ENCODE measurements at regions not wholly inside any gene's neighbourhood (a gene's known extent, or its start where the extent isn't known, plus 50 kb on each side); places are given as distances from the start of the nearest gene placed in this dataset.

DNA sequence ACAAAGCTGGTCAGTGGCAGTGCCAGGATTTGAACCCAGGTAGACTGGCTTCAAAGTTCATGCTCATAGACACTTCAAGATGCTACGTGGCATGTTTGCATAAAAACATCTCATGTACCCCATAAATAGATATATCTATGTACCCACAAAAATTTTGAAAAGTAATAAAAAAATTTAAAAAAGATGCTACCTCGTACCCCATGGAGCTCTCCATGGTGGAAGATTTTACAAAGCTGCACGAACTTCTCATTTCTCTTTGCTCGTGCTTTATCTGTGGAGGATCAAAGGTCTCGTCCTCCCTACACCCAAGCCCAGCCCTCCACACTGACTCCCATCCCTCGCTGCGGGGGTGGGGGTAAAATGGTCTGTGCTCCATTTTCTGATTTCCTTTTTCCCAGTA is 135.5 kb downstream of the HAPSTR1 start:
- ATAC-seq (ENCODE audit: insufficient read depth, low FRiP score) (no peak), DNase-seq (no peak)
- no peaks in the 10 kb centered on the region for H3K36me3 ChIP-seq (ENCODE audit: control insufficient read depth in 4 of 4, insufficient read depth in 4 of 4, low read length in 4 of 4)
- no peak overlapping the region for H3K27ac ChIP-seq (ENCODE audit: low read depth in 1 of 2, low read length in 1 of 2)
- H3K4me3 ChIP-seq: no peak overlapping the region
- H3K27me3 ChIP-seq (ENCODE audit: control insufficient read depth in 3 of 3, insufficient read depth in 3 of 3, low read length in 2 of 3): no peaks in the 10 kb centered on the region
- 68 to 70% methylated on average over 7 of the region's 7 CpGs for WGBS, 2 donors
- TF ChIP-seq, protein P1, sequence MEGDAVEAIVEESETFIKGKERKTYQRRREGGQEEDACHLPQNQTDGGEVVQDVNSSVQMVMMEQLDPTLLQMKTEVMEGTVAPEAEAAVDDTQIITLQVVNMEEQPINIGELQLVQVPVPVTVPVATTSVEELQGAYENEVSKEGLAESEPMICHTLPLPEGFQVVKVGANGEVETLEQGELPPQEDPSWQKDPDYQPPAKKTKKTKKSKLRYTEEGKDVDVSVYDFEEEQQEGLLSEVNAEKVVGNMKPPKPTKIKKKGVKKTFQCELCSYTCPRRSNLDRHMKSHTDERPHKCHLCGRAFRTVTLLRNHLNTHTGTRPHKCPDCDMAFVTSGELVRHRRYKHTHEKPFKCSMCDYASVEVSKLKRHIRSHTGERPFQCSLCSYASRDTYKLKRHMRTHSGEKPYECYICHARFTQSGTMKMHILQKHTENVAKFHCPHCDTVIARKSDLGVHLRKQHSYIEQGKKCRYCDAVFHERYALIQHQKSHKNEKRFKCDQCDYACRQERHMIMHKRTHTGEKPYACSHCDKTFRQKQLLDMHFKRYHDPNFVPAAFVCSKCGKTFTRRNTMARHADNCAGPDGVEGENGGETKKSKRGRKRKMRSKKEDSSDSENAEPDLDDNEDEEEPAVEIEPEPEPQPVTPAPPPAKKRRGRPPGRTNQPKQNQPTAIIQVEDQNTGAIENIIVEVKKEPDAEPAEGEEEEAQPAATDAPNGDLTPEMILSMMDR (IDR thresholded peaks at IDR 0.05; ENCODE audit: control extremely low read depth, extremely low read depth): no peak
- no peaks in the 10 kb centered on the region for H3K4me1 ChIP-seq (ENCODE audit: control insufficient read depth in 5 of 5, insufficient read depth in 5 of 5, low read length in 5 of 5)
- H3K9me3 ChIP-seq (ENCODE audit: control insufficient read depth in 4 of 4, insufficient read depth in 3 of 4, low read length in 3 of 4): peaks cover 0 to 5% (median 4%) of the 10 kb centered on the region in 4 donors
- no peak overlapping the region for H3K9ac ChIP-seq (ENCODE audit: insufficient read depth in 1 of 2, low read length in 2 of 2)

DNA sequence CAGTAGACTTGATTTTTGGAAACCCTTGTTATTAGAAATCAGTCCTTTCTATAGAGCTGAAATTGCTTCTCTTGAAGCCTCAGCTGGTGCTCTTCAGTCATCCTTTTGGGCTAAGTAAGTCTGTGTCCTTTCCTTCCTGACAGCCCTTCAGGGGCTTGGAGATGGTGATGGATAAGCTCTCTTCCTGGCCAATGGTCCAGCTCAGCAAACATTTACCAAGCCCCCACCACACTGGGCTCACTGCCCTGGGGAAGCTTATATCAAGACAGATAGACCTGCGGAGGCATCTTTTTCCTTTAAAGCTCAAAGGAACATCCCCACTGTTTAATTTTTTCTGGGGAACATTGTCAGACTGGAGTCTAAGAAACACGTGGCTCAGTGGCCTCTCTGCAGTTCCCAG is 139.6 kb downstream of the HAPSTR1 start:
- no peaks in the 10 kb centered on the region for H3K9me3 ChIP-seq (ENCODE audit: control insufficient read depth in 4 of 4, insufficient read depth in 3 of 4, low read length in 3 of 4)
- H3K4me1 ChIP-seq (ENCODE audit: control insufficient read depth in 5 of 5, insufficient read depth in 5 of 5, low read length in 5 of 5): peaks cover 0 to 4% (median 0%) of the 10 kb centered on the region in 5 donors
- no peak overlapping the region for H3K4me3 ChIP-seq
- H3K27me3 ChIP-seq (ENCODE audit: control insufficient read depth in 3 of 3, insufficient read depth in 3 of 3, low read length in 2 of 3): no peaks in the 10 kb centered on the region
- TF ChIP-seq, protein P1 (IDR thresholded peaks at IDR 0.05; ENCODE audit: control extremely low read depth, extremely low read depth): no peak
- H3K27ac ChIP-seq (ENCODE audit: low read depth in 1 of 2, low read length in 1 of 2): no peak overlapping the region
- ATAC-seq (ENCODE audit: insufficient read depth, low FRiP score) (no peak), DNase-seq (no peak)
- no peak overlapping the region for H3K9ac ChIP-seq (ENCODE audit: insufficient read depth in 1 of 2, low read length in 2 of 2)
- 28 to 35% methylated on average over 2 of the region's 2 CpGs for WGBS, 2 donors
- no peaks in the 10 kb centered on the region for H3K36me3 ChIP-seq (ENCODE audit: control insufficient read depth in 4 of 4, insufficient read depth in 4 of 4, low read length in 4 of 4)

DNA sequence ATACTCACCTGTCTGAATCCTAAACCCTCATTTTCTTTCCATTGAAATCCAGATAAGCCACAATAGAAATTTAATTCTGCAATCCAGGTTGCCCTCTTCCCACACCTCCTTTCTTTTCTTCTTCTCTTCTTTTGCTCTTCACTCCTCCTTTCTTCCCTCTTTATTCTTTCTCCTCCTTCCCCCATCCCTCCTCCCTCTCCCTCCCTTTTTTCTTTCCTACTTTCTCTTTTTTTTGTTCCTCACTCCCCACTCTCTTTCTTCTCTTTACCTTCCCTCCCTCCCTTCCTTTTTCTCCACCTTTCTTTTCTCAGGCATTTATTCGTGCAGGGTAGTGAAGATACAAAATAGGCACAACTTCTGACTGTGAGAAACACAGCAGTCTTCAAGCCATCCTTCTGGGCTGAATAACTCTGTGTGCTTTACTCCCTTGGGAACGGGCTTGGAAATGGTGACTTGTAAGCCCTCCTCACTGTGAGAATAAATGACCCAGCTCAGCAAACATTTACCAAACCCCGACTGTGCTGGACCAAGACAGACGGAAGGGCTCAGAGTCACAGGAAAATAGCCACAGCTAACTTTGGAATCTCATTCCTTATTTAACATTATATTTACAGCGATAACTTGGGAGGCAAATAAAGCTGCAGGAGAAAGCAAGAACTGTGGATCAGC is 140.8 kb downstream of the HAPSTR1 start:
- Histone ChIP-seq H3K4me1 (ENCODE audit: control insufficient read depth in 5 of 5, insufficient read depth in 5 of 5, low read length in 5 of 5) (peaks cover 0 to 4% (median 0%) of the 10 kb centered on the region in 5 donors), H3K4me3 (no peak overlapping the region), H3K27me3 (ENCODE audit: control insufficient read depth in 3 of 3, insufficient read depth in 3 of 3, low read length in 2 of 3) (no peaks in the 10 kb centered on the region), H3K9me3 (ENCODE audit: control insufficient read depth in 4 of 4, insufficient read depth in 3 of 4, low read length in 3 of 4) (peaks cover 0 to under 1% (median 0%) of the 10 kb centered on the region in 4 donors), H3K9ac (ENCODE audit: insufficient read depth in 1 of 2, low read length in 2 of 2) (no peak overlapping the region), H3K27ac (ENCODE audit: low read depth in 1 of 2, low read length in 1 of 2) (no peak overlapping the region), H3K36me3 (ENCODE audit: control insufficient read depth in 4 of 4, insufficient read depth in 4 of 4, low read length in 4 of 4) (no peaks in the 10 kb centered on the region)
- TF ChIP-seq, protein P1 (IDR thresholded peaks at IDR 0.05; ENCODE audit: control extremely low read depth, extremely low read depth): no peak
- ATAC-seq (ENCODE audit: insufficient read depth, low FRiP score) (no peak), DNase-seq (peak in 2 of 3 donors; percentile 22 to 53)
- WGBS, 2 donors: 36 to 38% methylated on average over 5 of the region's 5 CpGs

DNA sequence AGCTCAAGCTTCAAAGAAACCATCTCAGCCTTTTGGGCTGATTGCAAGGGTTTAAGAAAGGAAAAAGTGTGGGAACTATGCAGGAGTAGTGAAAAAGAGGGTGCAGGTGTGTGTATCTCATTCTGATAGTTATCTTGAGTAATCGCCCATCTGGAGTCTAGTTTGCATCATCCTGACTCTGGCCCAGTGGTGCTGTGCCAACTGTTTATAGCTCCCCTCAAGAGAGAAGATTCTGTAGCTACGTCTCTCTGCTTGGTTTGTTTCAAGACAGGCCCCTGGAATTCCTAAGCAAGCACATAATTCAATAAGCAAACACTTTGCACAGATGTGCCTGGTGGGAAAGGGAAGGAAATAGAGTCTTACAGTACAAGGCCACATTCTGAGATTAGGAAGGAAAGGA is 144.4 kb downstream of the HAPSTR1 start:
- H3K4me3 ChIP-seq: no peak overlapping the region
- H3K27me3 ChIP-seq (ENCODE audit: control insufficient read depth in 3 of 3, insufficient read depth in 3 of 3, low read length in 2 of 3): no peaks in the 10 kb centered on the region
- H3K27ac ChIP-seq (ENCODE audit: low read depth in 1 of 2, low read length in 1 of 2): no peak overlapping the region
- ATAC-seq (ENCODE audit: insufficient read depth, low FRiP score) (no peak), DNase-seq (no peak)
- TF ChIP-seq, protein P1 (IDR thresholded peaks at IDR 0.05; ENCODE audit: control extremely low read depth, extremely low read depth): no peak
- 40 to 42% methylated on average over 2 of the region's 2 CpGs for WGBS, 2 donors
- H3K36me3 ChIP-seq (ENCODE audit: control insufficient read depth in 4 of 4, insufficient read depth in 4 of 4, low read length in 4 of 4): no peaks in the 10 kb centered on the region
- no peak overlapping the region for H3K9ac ChIP-seq (ENCODE audit: insufficient read depth in 1 of 2, low read length in 2 of 2)
- peaks cover 0 to 4% (median 0%) of the 10 kb centered on the region in 5 donors for H3K4me1 ChIP-seq (ENCODE audit: control insufficient read depth in 5 of 5, insufficient read depth in 5 of 5, low read length in 5 of 5)
- H3K9me3 ChIP-seq (ENCODE audit: control insufficient read depth in 4 of 4, insufficient read depth in 3 of 4, low read length in 3 of 4): peaks cover 0 to 6% (median 3%) of the 10 kb centered on the region in 4 donors
